IPS-NIHi7 (cell line): ENCODE measurements at regions not wholly inside any gene's neighbourhood (a gene's known extent, or its start where the extent isn't known, plus 50 kb on each side); places are given as distances from the start of the nearest gene placed in this dataset.
A peak's percentile ranks its signal among the peaks of the same experiment; 100 is the strongest.
"Not testable (repeated sequence)": the region's sequence is repeated elsewhere in the genome, so short reads cannot be mapped to it uniquely, and the experiment has no call there.

Experiments
- DNase-seq: peaks from one replicate; pipeline ENCODE4 v3.0.0; 2012; ENCODE audit warnings: mixed read lengths; ENCODE audit errors: extremely low spot score

GRCh38 chr10:57338823-57339558 is 928.7 kb downstream of the IPMK start:
- peak; percentile 39 for DNase-seq

GRCh38 chr10:57336865-57337264 is 930.8 kb downstream of the IPMK start:
- DNase-seq, result no peak

- DNase-seq, result no peak
These were observed 931.4 kb downstream of the IPMK start for GRCh38 chr10:57336341-57336740.

- no peak for DNase-seq
These were observed 933.2 kb downstream of the IPMK start for GRCh38 chr10:57334523-57334922.

GRCh38 chr10:57333880-57334279 is 933.8 kb downstream of the IPMK start:
- DNase-seq, result no peak

- DNase-seq, result not testable (repeated sequence)
These were observed 946.3 kb downstream of the IPMK start for GRCh38 chr10:57321400-57321854.

GRCh38 chr10:57320416-57320815 is 947.3 kb downstream of the IPMK start:
- DNase-seq, result no peak

- DNase-seq, result no peak
These were observed 953.0 kb upstream of the ZWINT start for GRCh38 chr10:57314046-57314445.

- no peak for DNase-seq
These were observed 942.5 kb upstream of the ZWINT start for GRCh38 chr10:57303566-57303965.

GRCh38 chr10:57300718-57301117 is 939.7 kb upstream of the ZWINT start:
- DNase-seq, result no peak

- DNase-seq, result no peak
These were observed 933.6 kb upstream of the ZWINT start for GRCh38 chr10:57294698-57295097.

- no peak for DNase-seq
These were observed 927.7 kb upstream of the ZWINT start for GRCh38 chr10:57288754-57289153.

GRCh38 chr10:57262892-57263291 is 901.8 kb upstream of the ZWINT start:
- no peak for DNase-seq

- DNase-seq, result no peak
These were observed 899.1 kb upstream of the ZWINT start for GRCh38 chr10:57260175-57260574.

- DNase-seq, result no peak
These were observed 888.7 kb upstream of the ZWINT start for GRCh38 chr10:57249615-57250281.

- DNase-seq, result no peak
These were observed 886.2 kb upstream of the ZWINT start for GRCh38 chr10:57247271-57247670.

GRCh38 chr10:57225920-57226319 is 864.9 kb upstream of the ZWINT start:
- no peak for DNase-seq

- DNase-seq, result no peak
These were observed 863.8 kb upstream of the ZWINT start for GRCh38 chr10:57224811-57225210.

- DNase-seq, result peak; percentile 55
These were observed 861.5 kb upstream of the ZWINT start for GRCh38 chr10:57222603-57223002.

- DNase-seq, result no peak
These were observed 861.1 kb upstream of the ZWINT start for GRCh38 chr10:57222129-57222528.

- DNase-seq, result no peak
These were observed 860.6 kb upstream of the ZWINT start for GRCh38 chr10:57221674-57222073.

GRCh38 chr10:57218382-57218781 is 857.3 kb upstream of the ZWINT start:
- DNase-seq, result no peak

- DNase-seq, result peak; percentile 21
These were observed 841.3 kb upstream of the ZWINT start for GRCh38 chr10:57202356-57202755.
